NCI-H460 (cell line): ENCODE measurements at regions not wholly inside any gene's neighbourhood (a gene's known extent, or its start where the extent isn't known, plus 50 kb on each side); places are given as distances from the start of the nearest gene placed in this dataset.
"Not testable (repeated sequence)": the region's sequence is repeated elsewhere in the genome, so short reads cannot be mapped to it uniquely, and the experiment has no call there.

Experiments used
- DNase-seq: peaks from one replicate; pipeline ENCODE4 v3.0.0-alpha.2; 2016; ENCODE audit warnings: low read depth; ENCODE audit errors: extremely low read depth

DNA sequence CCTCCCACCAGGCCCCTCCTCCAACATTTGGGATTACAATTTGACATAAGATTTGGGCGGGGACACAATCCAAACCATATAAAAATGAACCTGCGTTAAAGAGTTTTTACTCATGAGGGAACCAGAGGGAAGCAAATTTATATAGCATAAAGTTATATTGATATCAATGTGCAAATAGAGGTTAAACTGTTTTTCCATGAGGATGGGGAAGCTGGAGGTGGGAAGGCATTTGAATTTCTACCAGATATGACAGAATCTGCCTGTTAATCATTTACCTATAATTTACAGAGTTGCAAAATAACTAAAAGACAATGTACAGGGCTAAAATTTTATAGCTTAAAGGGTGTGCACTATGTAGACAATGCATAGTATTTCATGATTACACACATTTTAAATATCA is 322.0 kb upstream of the FKBP1C start:
- DNase-seq = no peak

DNA sequence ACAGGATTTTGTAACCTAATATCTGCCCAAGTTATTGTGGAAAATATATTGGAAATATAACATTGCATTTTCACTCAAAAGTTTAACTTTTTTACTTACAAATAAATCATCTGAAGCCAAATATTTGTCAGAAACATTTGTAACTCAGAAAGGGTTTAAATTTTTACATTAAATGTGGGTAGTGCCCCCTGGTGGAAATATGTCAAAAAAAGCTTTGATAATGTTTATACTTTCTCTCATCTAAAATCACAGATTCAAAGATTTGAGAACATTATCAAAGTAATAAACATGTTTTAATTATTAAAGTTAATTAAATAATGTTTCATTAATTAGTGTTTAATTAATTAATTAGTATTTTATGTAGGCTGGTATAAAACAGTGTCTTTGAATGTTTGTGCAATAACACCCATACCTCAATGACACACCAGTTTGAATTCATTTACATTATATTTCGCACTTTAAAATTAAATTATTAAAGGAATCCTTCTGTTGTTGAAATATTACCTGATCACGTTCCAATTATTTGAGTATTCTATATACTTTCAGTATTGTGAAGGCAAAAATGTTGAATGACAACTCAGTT is 320.1 kb upstream of the FKBP1C start:
- peak; percentile 9 for DNase-seq

DNA sequence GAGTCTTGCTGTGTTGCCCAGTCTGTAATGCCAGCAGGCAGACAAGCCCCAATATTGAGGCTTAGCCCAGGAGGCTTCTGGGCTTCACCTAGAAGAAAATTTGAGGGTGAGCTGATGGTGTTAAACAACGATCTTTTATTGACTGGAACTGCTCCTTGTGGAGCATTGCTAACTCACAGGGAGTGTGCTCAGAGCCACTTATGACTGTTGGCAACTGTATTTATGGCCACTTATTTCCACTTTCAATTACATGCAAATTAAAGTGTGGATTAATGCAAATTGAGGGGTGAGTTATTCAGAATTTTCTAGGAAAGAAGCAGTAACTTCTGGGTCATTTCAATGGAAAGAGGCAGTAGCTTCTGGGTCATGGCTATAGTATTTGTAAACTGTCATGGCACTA is 317.2 kb upstream of the FKBP1C start:
- no peak for DNase-seq

DNA sequence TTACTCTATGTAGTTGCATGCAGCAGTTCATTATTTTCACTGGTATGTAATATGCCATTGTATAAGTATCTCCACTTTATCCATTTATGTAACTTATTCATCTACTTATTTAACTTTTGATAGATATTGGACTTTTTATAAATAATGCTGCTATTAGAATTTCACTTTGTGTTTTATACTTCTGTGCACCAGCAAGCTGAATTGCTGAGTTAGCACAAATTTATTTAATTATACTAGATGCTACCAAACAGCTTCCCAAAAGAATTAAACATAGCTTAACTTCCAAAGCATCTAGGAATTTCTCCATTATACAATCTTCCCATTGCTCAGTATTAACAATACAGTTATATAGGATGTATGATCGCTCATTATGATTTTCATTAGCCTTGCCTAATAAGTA is 308.0 kb upstream of the FKBP1C start:
- no peak for DNase-seq

DNA sequence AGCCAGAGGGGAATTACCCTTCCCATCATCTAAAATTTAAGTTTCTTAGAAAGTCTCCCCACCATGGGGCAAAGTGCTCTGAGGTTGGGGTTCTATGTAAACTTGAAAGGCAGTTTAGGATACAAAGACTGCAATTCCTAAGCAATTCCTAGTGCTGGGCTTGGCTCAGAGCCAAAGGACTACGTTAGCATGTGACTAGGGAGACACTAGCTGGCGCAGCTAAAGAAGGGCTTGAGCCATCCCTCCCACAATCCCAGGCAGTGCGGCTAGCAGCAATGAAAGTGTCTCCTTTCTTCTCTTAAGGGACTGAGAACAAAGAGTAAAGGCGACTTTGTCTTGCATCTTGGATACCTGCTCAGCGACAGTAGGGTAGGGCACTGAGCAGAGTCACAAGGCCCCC is 306.6 kb upstream of the FKBP1C start:
- DNase-seq = no peak

DNA sequence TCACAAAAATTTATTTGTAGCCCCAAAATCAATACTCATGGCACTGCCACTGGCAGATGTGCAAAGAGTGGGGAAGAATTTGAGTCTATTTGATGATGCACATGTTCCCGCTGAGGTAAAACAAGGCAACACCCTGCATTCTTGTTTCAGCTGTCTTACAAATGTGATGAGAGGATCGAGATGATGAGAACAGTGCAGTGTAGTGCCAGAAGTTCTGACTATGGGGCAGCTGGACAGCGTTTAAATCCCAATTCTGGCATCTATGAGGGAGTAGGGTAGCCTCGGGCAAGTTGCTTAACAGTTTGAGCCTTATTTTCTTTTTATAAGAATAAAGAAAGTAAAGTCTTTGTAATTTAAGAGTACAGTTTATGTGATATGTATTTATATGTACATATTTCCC is 296.7 kb upstream of the FKBP1C start:
- no peak for DNase-seq

DNA sequence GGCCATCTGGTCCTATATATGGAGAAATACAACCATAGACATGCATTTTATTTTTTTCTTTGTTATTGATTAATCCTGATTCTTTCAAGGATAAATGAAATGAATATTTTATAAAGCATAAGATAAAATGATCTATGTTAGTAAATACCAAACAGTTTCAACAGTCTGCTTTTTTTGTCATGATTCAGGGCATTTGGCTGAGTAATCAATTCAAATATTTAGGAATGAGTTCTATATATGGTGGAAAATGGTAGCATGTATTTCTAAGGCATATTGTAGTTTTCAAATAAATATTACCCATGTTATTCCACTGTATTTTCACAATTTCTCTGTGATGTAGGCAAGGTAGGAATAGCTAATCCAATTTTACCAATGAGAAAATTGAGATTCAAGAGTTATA is 287.5 kb upstream of the FKBP1C start:
- DNase-seq = no peak

DNA sequence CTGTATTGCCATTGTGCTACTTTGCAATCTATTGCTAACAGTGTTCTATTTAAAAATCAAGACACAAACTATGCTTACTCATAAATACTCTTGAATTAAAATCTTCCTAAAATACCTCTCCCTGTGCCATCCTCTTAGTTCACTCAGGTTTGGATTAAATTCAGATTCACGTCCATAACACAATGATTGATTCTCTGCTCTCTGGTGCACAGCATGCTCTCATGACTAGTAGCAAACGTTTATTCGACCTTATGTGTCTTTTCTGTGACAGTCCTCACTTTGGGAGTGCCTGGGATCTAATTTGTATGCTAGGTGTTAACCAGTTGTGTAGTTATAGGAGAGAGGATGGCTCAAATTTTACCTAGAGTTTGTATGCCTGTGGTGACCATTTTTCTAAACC is 270.4 kb upstream of the FKBP1C start:
- DNase-seq = no peak

DNA sequence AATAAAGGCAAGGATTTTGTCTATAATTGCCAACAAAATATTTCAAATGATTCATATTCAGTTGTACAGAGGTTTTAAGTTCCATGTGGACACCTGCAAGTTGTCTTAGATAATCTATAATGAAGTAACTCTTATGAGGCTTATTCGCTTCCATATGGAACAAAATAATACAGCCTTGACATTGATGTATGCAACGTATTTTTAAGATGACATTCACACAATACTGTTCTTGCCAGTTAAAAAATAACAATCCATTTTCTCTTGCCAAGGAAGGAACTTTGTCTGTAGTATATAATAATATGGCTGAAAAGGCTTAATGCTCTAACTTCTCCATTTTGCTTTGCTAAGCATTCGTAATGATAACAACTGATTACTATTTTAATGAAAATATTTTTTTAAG is 269.3 kb upstream of the FKBP1C start:
- no peak for DNase-seq

DNA sequence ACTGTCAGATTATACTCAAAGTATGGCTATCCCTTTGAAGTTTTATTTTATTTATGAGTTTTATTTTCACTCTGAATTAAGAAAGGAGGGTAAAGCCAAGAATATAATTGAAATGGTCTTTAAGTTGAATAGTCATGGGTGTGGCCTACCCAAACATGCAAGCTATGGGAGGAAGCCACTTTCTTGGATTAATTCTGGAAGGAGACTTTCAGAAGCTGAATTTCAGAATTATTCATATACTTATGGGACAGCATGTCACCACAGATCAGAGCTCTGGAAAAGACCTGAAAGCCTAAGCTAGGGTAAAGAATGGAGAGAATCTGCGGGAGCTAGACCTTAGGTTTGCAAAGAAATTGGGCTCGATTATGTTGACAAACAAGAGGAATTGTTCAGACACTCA is 242.4 kb upstream of the FKBP1C start:
- DNase-seq = no peak

DNA sequence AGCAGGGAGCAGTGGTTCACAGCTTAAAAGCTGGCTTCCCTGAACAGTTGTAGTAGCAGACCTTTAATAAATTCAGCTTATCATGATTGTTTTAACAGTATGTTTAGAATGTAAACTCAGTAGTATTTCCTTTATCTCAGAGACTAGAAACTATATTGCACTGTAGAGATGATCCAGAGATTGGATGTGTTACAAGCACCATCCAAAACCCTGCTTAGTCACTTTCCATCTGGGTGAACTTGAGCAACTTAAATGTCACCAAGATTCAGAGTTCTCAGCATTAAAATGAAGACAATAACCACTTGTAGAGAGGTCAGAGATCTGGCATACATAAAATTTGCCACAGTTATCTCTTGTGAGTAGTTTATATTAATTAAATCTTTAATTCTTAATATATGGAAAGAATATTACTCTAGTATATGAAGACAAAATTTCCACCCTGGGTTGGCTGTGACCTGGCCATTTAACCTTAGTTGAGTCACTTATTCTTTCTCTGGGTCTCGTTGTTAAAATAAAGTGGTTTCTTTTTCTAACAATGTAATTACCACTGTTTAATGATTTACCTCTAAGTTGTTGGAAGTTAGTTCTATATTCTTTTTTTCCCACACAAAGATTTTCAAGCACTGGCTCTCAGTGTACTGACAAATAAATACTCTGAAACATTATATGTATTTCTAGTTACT is 239.2 kb upstream of the FKBP1C start:
- DNase-seq = no peak

DNA sequence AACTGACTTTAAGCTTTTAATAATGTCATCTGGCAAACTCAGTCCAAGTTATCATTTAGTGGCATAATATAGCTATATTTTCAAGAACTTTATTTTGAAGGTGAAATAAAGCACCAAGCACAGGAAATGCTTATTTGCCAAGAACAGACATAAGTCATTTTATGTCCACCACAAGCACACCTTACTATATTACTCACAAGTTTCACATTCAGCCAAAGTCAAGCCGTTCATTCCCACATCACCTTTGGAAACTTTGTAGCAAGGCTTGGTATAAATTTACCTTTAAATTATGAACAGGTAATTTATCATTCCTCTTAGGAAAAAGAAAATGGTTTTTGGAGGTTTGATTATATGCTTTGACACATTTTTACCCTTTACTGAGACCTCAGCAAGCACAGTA is 236.8 kb upstream of the FKBP1C start:
- no peak for DNase-seq

DNA sequence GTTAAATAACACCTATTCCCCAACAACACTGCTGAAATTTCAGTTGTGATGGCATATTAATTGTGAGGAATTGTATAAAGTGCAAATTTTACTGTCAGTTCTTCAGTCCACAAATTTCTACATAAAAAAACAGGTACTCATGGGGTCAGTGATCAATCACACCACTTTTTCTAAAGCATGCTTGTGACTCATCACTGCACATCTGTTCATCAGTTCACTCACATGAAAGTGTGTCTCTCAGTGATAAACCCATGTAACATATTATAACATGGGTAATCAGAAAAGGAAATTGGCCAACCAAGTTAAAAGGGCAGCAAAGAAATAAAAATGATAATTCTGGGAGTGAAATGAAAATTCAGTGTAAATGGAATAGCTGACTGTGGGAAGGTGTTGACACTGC is 234.7 kb upstream of the FKBP1C start:
- no peak for DNase-seq

DNA sequence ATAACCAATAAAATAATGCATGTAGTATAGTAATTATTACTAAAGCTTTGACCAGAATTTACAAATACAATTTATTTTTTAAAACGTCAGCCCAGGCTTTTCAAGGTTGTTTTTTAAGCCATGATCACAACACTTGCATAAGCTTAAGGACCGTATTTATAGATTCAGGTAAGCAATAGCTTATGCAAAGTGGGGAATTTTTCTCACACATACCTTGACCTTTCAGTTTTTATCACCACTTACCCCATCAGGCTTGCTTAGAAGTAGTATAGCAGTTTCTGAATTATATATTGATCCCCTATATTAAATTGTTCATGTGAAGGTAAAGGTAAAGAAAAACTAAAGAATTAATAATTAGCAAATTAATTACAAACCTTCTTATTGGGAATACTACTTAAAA is 232.3 kb upstream of the FKBP1C start:
- no peak for DNase-seq

DNA sequence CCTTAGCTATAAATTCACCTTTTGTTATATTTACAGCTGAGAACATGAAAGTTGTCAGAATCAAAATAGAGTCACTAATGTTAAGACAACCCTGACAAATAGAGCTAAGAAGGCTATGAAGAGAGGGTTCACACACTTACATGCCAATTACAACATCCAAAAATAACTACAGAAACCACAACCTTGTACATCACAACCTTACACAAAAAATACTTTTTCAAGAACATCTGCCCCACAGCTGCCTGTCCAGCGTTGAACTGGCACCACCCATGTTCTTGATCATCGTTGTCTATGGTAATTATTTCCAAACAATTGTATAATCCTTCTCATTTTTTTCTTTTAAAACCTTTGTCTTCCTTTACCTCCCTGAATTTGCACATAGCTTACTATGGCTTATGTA is 231.2 kb upstream of the FKBP1C start:
- no peak for DNase-seq

DNA sequence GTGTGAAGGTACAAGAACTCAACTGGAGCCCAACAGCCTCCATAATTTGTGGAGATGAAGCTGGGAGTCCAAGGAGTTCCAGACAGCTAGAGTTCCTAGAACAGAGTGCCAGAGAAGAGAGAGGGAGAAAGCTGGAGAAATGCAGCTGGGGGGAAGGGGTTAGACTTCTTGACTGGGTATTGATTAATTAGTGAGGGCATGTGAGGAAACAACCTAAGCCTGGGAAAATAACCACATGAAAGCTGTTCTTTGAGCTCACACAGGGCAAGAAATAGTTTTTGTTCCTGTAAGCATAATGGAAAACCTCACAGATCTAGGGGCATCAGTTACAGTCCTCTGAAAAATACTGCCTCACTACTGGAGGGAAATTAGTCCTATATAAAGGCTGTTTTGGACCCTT is 230.5 kb upstream of the FKBP1C start:
- DNase-seq = no peak

DNA sequence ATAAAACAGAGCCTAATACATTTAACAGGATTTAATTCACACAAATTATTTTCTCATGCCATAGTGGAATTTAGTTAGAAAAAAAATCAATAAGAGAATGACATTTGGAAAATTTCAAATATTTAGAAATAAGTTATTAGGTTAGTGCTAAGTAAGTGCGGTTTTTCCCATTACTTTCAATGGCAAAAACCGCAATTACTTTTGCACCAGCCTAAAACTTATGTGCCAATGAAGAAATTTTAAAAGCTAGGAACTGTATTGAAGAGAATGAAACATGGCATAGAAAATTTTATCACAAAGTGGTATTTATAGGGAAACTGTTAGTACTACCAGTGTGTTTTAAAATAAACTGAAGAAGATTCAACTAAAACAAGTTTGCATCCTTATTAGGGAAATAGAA is 228.3 kb upstream of the FKBP1C start:
- DNase-seq = no peak

DNA sequence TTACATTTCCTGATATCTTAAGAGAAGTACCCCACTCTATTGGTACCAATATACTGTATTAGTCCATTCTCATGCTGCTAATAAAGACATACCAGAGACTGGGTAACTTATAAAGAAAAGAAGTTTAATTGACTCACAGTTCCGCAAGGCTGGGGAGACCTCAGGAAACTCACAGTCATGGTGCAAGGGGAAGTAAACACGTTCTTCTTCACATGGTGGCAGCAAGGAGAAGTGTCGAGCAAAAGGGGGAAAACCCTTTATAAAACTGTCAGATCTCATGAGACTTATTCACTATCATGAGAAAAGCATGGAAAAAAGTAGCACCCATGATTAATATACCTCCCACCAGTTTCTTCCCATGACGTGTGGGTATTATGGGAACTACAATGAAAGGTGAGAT is 219.6 kb upstream of the FKBP1C start:
- not testable (repeated sequence) for DNase-seq

DNA sequence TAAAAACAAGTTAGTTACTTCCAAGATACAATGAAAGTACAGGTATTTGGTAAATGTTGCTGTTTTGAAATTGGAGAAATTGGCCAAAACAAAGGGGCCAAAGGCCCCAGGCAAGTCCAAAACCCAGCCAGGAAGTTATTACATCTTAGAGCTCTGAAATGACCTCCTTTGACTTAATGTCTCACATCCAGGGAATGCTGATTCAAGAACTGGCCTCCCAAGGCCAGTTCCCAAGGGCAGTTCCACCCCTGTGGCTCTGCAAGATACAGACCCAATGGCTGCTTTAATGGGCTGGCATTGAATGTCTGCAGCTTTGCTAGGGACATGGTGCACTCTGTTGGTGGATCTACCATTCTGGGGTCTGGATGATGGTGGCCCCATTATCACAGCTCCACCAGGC is 217.3 kb upstream of the FKBP1C start:
- DNase-seq = no peak

DNA sequence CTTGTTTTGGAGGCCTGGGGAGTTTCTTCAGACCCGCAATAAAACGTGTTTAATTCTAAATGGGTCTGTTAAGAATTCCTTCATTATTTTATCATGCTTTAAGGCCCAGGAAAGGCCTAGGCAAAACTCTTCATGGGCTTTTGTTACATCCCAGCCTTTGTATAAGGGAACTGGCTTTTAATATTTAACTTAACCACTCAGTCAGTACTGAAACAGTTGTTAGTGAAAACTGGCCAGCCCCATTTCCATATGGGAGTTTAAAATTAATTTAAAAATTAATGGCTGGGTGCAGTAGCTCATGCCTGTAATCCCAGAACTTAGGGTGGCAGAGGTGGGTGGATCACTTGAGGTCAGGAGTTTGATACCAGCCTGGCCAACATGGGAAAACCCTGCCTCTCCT is 213.2 kb upstream of the FKBP1C start:
- no peak for DNase-seq

DNA sequence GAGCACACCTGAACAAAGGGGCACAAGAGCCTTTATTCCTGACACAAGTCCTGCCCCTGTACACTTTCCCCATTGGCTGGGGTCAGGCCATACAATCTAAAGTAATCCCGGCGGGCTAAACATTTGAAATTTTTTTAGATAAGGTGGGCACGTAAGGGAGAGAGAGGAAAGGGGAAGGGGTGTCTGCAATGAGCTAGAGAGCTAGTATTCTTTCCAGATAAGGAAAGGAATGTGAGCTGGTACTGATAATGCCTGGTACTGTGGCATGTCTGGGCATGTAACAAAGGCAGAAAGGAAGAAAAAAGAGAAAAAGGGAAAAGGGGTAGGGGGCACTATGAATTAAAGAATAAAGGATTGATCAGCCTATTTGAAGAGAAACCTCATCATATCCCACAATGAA is 212.0 kb upstream of the FKBP1C start:
- DNase-seq = not testable (repeated sequence)

DNA sequence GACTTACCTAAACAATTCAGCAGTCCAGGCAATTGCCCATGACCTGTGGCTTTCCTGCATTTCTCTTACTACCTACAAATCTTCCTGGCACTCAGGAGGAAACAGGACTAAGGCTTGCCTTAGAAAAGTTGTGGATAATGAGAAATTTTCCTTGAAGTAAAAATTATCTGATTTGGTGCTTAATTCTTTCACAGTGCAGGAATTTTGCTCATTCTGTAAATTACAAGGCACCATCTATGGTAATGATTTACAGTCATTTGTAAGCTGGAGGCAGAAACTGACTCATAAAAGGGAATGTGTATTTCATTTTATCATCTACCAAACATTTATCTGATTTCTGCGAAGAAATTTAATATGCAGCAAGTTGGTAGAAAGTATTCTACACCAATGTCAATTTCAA is 211.5 kb upstream of the FKBP1C start:
- no peak for DNase-seq

DNA sequence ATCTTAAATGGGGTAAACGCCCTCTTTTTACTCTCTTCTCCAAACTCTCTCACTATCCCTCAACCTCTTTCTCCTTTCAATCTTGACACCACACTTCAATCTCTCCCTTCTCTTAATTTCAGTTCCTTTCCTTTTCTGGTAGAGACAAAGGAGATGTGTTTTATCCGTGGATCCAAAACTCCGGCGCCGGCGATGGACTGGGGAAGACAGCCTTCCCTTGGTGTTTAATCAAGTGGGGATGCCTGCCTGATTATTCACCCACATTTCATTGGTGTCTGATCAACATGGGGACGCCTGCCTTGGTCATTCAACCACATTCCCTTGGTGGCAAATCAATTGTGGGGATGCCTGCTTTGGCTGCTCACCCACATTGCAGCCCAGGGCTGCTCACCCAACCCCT is 205.3 kb upstream of the FKBP1C start:
- not testable (repeated sequence) for DNase-seq
